Tibial nerve (tissue), 4 donors: ENCODE measurements at regions not wholly inside any gene's neighbourhood (a gene's known extent, or its start where the extent isn't known, plus 50 kb on each side); places are given as distances from the start of the nearest gene placed in this dataset.

Experiments used
- DNase-seq, 2 donors: peaks; one replicate each; pipeline ENCODE4 v3.0.0-alpha.2; 2019; ENCODE audit warnings: low spot score in 2 of 2
- H3K27ac ChIP-seq, 4 donors: fragments of 200-600 bp; sonication (generic) in 3 of 4; one replicate each; pipeline ENCODE4 v1.5.1; 2017 to 2019; ENCODE audit warnings: mild to moderate bottlenecking in 1 of 4
- H3K27me3 ChIP-seq, 2 donors: fragments of 200-600 bp; sonication (generic) in 1 of 2; one replicate each; pipeline versions ENCODE4 v1.5.1 to v1.6.0; 2017 to 2019
- H3K36me3 ChIP-seq, 3 donors: fragments of 200-600 bp; sonication (generic); one replicate each; pipeline ENCODE4 v1.5.1; 2018 to 2019
- H3K4me1 ChIP-seq, 4 donors: fragments of 200-600 bp; sonication (generic) in 3 of 4; one replicate each; pipeline ENCODE4 v1.5.1; 2017 to 2019
- H3K4me3 ChIP-seq, 4 donors: fragments of 200-600 bp; sonication (generic) in 3 of 4; one replicate each; pipeline ENCODE4 v1.5.1; 2017 to 2019; ENCODE audit warnings: mild to moderate bottlenecking in 1 of 4, moderate library complexity in 1 of 4
- H3K9me3 ChIP-seq, 4 donors: fragments of 200-600 bp; sonication (generic) in 3 of 4; one replicate each; pipeline ENCODE4 v1.5.1; 2017 to 2019
- CTCF ChIP-seq, 5 experiments: fragments of 200-600 bp in 3 of 5; fragments of 450-650 bp in 2 of 5; sonication (generic) in 3 of 5; IDR thresholded peaks; one replicate each; pipeline ENCODE4 v1.5.1; 2016 to 2019; ENCODE audit warnings: antibody characterized with exemption in 5 of 5, mild to moderate bottlenecking in 3 of 5, moderate library complexity in 2 of 5
- EP300 ChIP-seq, 2 donors: sonication (generic); formaldehyde crosslinking; IDR thresholded peaks; one replicate each; pipeline ENCODE4 v1.6.1; 2017; ENCODE audit warnings: antibody characterized with exemption in 2 of 2, mild to moderate bottlenecking in 1 of 2
- POLR2A ChIP-seq, 2 donors: fragments of 450-650 bp; IDR thresholded peaks; one replicate each; pipeline ENCODE4 v1.6.1; 2017; ENCODE audit warnings: antibody characterized with exemption in 2 of 2, mild to moderate bottlenecking in 2 of 2, moderate library complexity in 2 of 2
- WGBS, 2 donors: methylation state at CpG; one replicate each; pipeline ENCODE4 v1.1.5; 2018; 5-methylcytosine and 5-hydroxymethylcytosine counted together

GRCh38 chr13:81305928-81306327, 965.0 kb upstream of the SPRY2 start:
- Histone ChIP-seq H3K27ac (no peak overlapping the region), H3K9me3 (no peaks in the 10 kb centered on the region), H3K4me1 (no peaks in the 10 kb centered on the region), H3K4me3 (no peak overlapping the region), H3K27me3 (no peaks in the 10 kb centered on the region), H3K36me3 (no peaks in the 10 kb centered on the region)
- no peak for DNase-seq
- no peak for TF ChIP-seq POLR2A (IDR thresholded peaks at IDR 0.05)
- TF ChIP-seq CTCF (IDR thresholded peaks at IDR 0.05), result no peak
- TF ChIP-seq EP300 (IDR thresholded peaks at IDR 0.05), result no peak

- no peak for DNase-seq
- TF ChIP-seq EP300 (IDR thresholded peaks at IDR 0.05) (no peak), POLR2A (IDR thresholded peaks at IDR 0.05) (no peak), CTCF (IDR thresholded peaks at IDR 0.05) (no peak)
Measured at GRCh38 chr13:81304121-81304659, 963.3 kb upstream of the SPRY2 start.

GRCh38 chr13:81302677-81303076, 961.8 kb upstream of the SPRY2 start:
- Histone ChIP-seq H3K36me3 (no peaks in the 10 kb centered on the region), H3K27ac (no peak overlapping the region), H3K4me1 (no peaks in the 10 kb centered on the region), H3K27me3 (no peaks in the 10 kb centered on the region), H3K4me3 (no peak overlapping the region), H3K9me3 (no peaks in the 10 kb centered on the region)
- 91 to 92% methylated on average over 2 of the region's 2 CpGs for WGBS, 2 donors
- no peak for DNase-seq
- no peak for TF ChIP-seq EP300 (IDR thresholded peaks at IDR 0.05)
- no peak for TF ChIP-seq CTCF (IDR thresholded peaks at IDR 0.05)
- no peak for TF ChIP-seq POLR2A (IDR thresholded peaks at IDR 0.05)

More at GRCh38 chr13:81304121-81304659, 963.3 kb upstream of the SPRY2 start:
- Histone ChIP-seq H3K9me3 (no peaks in the 10 kb centered on the region), H3K27ac (no peak overlapping the region), H3K36me3 (no peaks in the 10 kb centered on the region), H3K27me3 (no peaks in the 10 kb centered on the region), H3K4me3 (no peak overlapping the region), H3K4me1 (no peaks in the 10 kb centered on the region)
- WGBS, 2 donors, result 49 to 71% methylated on average over 6 of the region's 6 CpGs

GRCh38 chr13:81302125-81302524, 961.2 kb upstream of the SPRY2 start:
- Histone ChIP-seq H3K4me1 (no peaks in the 10 kb centered on the region), H3K36me3 (no peaks in the 10 kb centered on the region), H3K27me3 (no peaks in the 10 kb centered on the region), H3K9me3 (no peaks in the 10 kb centered on the region), H3K4me3 (no peak overlapping the region), H3K27ac (no peak overlapping the region)
- TF ChIP-seq POLR2A (IDR thresholded peaks at IDR 0.05) (no peak), CTCF (IDR thresholded peaks at IDR 0.05) (no peak), EP300 (IDR thresholded peaks at IDR 0.05) (no peak)
- DNase-seq, result no peak

- no peaks in the 10 kb centered on the region for H3K4me1 ChIP-seq
- TF ChIP-seq EP300 (IDR thresholded peaks at IDR 0.05) (no peak), CTCF (IDR thresholded peaks at IDR 0.05) (no peak), POLR2A (IDR thresholded peaks at IDR 0.05) (no peak)
- H3K4me3 ChIP-seq, result no peak overlapping the region
- no peaks in the 10 kb centered on the region for H3K27me3 ChIP-seq
- H3K36me3 ChIP-seq, result no peaks in the 10 kb centered on the region
- no peak for DNase-seq
- H3K27ac ChIP-seq, result no peak overlapping the region
- H3K9me3 ChIP-seq, result no peaks in the 10 kb centered on the region
Measured at GRCh38 chr13:81295177-81295576, 954.3 kb upstream of the SPRY2 start.
